ENCODE measurements at regions not wholly inside any gene's neighbourhood (a gene's known extent, or its start where the extent isn't known, plus 50 kb on each side); places are given as distances from the start of the nearest gene placed in this dataset.
"Not testable (repeated sequence)": the region's sequence is repeated elsewhere in the genome, so short reads cannot be mapped to it uniquely, and the experiment has no call there.

DNA sequence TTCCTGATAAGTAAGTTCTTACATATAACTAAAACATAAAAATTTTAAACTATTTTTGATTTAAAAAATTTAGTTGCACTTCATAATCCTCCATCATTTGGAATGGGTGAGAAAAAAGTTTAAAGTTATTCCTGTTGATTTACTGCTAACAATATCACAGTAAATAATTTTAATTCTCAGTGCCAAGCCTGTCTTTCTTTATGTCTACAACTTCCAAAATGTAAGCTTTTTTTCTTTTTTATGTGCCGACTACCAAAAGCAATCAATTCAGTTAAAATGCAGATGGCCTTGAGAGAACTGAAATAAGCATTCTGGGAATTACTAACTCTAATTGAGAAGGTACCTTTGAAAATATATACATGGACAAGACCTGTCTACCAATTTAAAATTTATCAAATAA is 1224.3 kb upstream of the B3GALT2 start:
- no peak for DNase-seq (ENCODE audit: low read depth)

DNA sequence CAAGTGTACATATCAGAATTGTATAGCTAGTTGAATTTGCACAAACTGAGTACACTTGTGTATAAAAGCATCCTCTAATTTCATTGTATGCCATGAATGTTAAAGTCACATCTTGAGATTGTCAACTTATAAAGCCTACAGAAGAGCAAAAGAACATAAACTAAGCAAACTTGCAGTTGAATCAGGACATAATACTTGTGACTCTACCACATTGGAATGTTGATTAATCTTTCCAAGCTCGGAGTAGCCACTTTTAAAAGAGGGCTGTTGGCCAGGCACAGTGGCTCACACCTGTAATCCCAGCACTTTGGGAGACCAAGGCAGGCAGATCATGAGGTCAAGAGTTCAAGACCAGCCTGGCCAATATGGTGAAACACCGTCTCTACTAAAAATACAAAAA is 1220.8 kb upstream of the B3GALT2 start:
- DNase-seq (ENCODE audit: low read depth), result not testable (repeated sequence)

DNA sequence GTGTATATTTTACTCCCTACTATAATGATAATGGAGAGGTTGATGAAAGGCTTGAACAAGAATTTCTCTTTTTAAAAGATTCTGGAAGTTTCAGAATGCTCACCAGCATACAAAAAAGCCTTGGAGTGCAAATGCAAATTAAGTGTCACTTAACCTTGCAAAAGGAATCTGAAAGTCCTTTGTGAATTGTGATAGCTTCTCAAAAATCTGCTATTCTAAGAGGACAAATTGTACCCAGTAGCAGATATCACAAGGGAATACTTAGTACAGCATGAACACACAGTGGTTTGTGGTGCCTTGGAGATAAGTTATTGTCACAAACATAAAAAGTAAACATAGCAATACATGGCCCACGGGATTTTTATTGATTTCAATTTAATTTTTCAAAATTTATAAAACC is 1208.3 kb upstream of the B3GALT2 start:
- no peak for DNase-seq (ENCODE audit: low read depth)

DNA sequence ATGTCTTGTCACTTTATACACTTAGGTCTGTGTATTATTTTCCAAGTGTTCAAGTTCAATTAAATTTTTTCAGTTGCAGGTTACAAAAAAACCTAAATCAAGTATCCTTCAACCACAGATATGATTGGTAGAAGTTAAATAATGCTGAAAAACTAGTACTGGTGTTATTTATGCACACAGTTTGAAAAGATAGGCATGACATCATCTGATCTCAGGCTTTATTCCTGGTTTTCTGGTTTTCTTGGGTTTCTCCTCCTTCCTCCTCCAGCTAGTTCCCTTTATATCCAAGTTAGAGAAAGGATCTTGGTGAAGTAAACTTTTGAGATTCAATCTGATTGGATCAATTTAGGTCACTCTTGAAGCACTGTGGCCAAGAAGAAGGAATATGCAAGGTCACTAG is 1201.1 kb upstream of the B3GALT2 start:
- no peak for DNase-seq (ENCODE audit: low read depth)

- DNase-seq (ENCODE audit: low read depth), result no peak
Observed at GRCh38 chr1:194378517-194378916, 1192.1 kb upstream of the B3GALT2 start.

DNA sequence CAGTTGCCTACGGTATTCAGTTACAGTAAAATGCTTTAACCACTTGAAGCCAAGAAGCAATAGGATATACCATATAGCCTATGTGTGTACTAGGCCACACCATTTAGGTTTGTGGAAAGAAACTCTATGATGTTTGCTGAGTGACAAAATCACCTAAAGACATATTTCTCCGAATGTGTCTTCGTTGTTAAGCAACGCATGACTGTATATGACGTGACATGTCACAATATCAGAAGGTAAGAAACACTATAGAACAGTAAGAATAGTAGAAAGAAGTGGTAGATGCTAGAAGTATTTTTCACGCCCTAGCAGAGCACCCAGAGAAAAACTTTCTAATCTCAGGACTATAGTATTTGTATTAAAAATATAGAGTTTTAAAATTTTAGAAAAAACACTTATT is 1188.2 kb upstream of the B3GALT2 start:
- no peak for DNase-seq (ENCODE audit: low read depth)

DNA sequence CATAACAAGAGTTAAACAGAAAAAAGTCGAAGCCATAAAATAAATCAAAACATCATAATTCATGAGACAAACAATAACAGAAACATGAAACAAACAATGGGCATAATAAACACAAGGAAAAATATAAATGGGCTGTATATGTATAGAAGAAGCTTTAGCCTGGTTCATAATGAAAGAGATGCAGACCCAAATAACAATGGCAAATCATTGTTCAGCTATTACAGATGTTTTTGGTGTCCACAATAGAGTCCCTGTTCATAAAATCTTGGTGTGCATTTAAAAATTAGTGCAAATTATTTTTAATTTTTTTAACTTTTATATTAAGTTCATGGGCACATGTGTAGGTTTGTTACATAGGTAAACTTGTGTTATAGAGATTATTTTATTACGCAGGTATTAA is 1185.9 kb upstream of the B3GALT2 start:
- DNase-seq (ENCODE audit: low read depth), result no peak

DNA sequence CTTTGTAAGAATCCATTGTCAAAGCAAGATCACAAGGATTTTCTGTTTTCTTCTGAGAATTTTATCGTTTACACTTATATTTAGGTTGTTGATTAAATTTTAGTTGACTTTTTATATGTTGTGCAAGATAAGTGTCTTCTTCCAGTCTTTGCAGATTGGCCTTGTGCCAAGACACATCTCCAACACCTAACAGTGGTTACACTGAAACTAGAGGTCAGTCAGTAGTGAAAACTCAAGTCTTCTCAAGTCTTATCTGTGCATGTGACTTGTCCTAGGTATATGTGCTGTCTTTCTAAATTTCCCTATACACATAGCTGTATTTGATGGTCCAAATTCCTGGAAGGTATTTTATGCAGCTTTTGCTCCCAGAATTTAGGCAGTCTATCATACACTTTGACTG is 1183.2 kb upstream of the B3GALT2 start:
- no peak for DNase-seq (ENCODE audit: low read depth)

DNA sequence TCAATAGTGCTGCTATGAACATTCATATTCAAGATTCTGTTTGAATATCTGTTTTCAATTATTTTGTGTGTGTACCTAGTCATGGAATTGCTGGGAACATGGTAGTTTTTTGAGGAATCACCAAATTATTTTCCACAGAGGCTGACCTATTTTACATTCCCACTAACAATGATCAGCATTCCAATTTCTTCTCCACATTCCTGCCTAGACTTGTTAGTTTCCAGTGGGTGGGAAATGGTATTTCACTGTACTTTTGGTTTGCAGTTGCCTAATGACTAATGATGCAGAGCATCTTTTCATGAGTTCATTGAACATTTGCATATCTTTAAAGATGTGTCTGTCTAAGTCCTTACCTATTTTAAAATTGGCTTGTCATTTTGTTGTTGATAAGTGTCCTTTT is 1182.6 kb upstream of the B3GALT2 start:
- no peak for DNase-seq (ENCODE audit: low read depth)

DNA sequence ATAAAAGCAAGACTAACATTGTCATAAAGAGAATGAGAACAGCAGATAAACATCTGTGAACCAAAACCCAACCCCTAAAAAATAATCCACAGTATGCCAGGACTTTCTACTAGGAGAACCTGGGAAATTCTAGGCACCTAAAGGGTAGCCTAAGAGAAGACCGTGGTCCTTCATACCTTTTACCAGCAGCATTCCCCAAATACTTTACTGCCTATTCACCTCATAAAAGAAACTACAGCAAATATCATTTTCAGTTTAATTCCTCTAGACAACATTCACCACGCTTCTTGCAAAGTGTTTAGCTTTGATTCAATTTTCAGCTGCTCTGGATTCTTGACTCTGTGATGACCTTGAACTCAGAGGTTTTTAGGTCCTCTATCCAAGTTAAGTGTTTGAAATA is 1180.7 kb upstream of the B3GALT2 start:
- no peak for DNase-seq (ENCODE audit: low read depth)

- DNase-seq (ENCODE audit: low read depth), result no peak
Observed at GRCh38 chr1:194366705-194367104, 1180.3 kb upstream of the B3GALT2 start.

DNA sequence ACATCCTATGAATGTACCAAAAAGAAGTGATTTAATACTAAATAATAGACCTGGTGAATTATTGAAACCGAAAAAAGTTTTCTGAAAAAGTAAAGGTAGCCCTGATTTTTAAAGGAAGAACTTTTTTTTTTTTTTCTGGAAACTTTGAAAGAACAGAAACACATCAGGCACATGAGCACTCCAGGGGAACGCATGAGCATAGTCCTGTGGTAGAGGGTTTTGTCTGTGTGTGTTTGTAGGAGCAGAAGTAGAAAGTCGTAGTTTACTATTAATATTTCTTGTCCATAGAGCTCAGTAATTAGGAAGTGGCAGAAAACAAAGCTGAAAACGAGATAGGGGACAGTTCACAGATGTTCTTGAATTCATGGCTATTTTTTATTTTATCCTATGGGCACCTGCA is 1175.9 kb upstream of the B3GALT2 start:
- DNase-seq (ENCODE audit: low read depth), result no peak

- no peak for DNase-seq (ENCODE audit: low read depth)
Observed at GRCh38 chr1:194361374-194362131, 1175.1 kb upstream of the B3GALT2 start.

DNA sequence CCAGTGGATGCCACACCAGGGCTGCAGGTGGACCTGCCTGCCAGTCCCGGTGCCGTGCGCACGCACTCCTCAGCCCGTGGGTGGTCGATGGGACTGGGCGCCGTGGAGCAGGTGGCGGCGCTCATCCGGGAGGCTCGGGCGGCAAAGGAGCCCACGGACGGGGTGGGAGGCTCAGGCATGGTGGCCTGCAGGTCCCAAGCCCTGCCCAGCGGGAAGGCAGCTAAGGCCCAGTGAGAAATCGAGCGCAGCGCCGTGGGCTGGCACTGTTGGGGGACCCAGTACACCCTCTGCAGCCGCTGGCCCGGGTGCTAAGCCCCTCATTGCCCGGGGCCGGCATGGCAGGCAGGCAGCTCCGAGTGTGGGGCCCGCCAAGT is 1171.8 kb upstream of the B3GALT2 start:
- DNase-seq (ENCODE audit: low read depth), result no peak

- not testable (repeated sequence) for DNase-seq (ENCODE audit: low read depth)
Observed at GRCh38 chr1:194357573-194358207, 1171.3 kb upstream of the B3GALT2 start.

DNA sequence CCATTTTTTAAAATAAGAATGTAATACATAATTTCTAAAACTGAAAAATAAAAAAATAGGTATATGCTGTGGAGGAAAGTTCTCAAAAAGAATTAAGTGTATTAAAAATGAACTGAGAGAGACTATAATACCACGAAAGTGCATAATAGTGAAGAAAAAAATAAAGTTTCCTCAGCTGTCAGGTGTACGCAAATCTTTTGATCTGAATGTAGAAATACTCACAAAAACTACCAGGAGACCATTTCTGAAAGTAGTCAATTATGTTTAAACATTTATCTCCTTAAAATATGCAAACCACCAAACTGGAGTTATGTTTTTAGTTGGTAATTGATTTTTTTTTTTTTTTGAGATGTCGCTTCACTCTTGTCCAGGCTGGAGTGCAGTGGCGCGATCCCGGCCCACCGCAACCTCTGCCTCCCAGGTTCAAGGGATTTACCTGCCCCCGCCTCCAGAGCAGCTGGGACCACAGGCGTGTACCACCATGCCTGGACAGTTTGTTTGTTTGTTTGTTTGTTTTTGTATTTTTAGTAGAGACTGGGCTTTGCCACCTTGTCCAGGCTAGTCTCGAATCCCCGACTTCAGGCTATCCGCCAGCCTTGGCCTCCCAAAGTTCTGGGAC is 1169.2 kb upstream of the B3GALT2 start:
- DNase-seq (ENCODE audit: low read depth), result no peak

DNA sequence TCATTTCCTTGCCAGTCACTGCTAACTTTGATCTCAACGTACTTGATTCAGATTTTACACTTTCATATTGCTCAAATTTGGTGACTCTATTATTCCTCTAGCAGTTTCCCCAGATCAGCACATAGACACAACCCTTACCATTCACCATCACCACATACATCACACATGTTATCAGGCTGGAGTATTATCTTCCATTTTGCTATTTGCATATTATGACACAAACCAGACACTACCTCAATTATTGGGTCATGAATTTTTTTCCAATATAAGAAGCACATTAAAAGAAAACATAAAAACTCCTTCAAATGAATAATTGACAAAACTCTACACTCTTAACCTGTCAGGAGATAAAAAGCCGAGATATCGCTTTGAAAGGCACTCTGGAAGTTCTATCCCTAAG is 1166.7 kb upstream of the B3GALT2 start:
- DNase-seq (ENCODE audit: low read depth), result no peak

- DNase-seq (ENCODE audit: low read depth), result no peak
Observed at GRCh38 chr1:194347200-194347599, 1160.8 kb upstream of the B3GALT2 start.

GRCh38 chr1:194342484-194343262 is 1156.3 kb upstream of the B3GALT2 start:
- no peak for DNase-seq (ENCODE audit: low read depth)

DNA sequence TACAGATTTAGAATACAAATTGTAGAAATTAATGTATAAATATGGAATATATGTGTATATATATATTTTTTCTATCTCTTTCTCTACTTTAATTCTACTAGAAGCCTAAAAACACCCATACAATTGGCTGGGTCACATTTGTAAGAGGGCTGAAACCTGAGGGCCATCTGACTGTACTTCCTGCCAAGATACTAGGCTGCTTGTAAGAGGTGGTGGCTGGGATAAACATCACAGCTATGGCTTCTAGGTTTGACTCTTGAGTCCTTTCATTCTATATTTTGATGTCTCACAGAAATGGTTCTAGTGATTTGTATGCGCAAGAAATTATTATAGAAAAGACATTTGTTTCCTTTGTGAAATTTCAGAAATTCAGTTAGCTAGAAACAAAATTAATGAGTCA is 1155.2 kb upstream of the B3GALT2 start:
- DNase-seq (ENCODE audit: low read depth), result no peak

GRCh38 chr1:194339471-194339870 is 1153.1 kb upstream of the B3GALT2 start:
- DNase-seq (ENCODE audit: low read depth), result no peak

DNA sequence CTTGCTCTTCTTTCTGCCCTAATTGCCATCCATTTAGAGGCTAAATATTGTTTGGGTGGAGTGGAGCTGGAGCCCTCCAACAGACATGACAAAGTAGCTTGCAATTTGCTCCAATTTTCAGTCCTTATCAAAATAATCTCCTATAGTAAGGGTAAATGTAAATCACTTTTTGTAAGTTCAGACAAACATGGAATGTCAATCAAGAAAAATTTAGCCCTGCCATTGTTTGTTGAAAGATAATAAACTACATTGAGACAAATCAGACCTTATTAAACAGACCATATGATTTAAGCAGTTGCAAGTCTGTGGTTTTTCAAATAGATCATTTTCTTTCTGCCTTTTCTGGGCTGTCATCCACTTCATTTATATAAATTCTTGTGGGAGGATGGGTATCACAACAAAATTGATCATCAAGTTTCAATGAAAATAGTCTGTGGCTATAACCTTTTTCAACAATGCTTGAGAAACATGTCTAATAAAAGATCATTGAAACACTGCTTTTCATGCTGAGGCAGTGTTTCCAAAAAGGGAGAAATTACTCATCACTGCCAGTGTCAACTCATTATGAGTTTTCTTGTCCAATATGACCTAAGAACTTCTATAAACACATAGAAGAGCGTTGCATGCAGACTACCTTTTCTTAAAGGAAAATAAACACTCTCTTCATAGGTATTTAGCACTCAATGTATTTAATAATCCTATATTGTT is 1152.0 kb upstream of the B3GALT2 start:
- no peak for DNase-seq (ENCODE audit: low read depth)

All from activated T-cell treated with anti-CD3 and anti-CD28 coated beads for 1 hour (primary cell).